ENCODE measurements at regions not wholly inside any gene's neighbourhood (a gene's known extent, or its start where the extent isn't known, plus 50 kb on each side); places are given as distances from the start of the nearest gene placed in this dataset.

GRCh38 chr14:85288041-85288440 is 241.9 kb upstream of the FLRT2 start:
- H3K27me3 ChIP-seq (ENCODE audit: control insufficient read depth in 2 of 2, insufficient read depth in 2 of 2, low read length in 2 of 2), result no peaks in the 10 kb centered on the region
- no peaks in the 10 kb centered on the region for H3K36me3 ChIP-seq (ENCODE audit: control insufficient read depth in 2 of 2, extremely low read depth in 1 of 2, insufficient read depth in 2 of 2, low read length in 2 of 2)
- no peak overlapping the region for H3K4me2 ChIP-seq (ENCODE audit: insufficient read depth, low read length)
- no peak overlapping the region for H3K4me3 ChIP-seq (replicated peaks in 1 of 3; ENCODE audit: insufficient read depth in 1 of 3, low read depth in 1 of 3, low read length in 3 of 3)
- no peaks in the 10 kb centered on the region for H3K9me1 ChIP-seq (replicated peaks; ENCODE audit: control insufficient read depth, extremely low read depth, insufficient read depth, low read length)
- TF ChIP-seq CTCF (IDR thresholded peaks at IDR 0.05; ENCODE audit: extremely low read depth in 1 of 2, insufficient read depth in 1 of 2, low read depth in 1 of 2, low read length in 2 of 2), result no peak
- no peak for TF ChIP-seq FOS (IDR thresholded peaks at IDR 0.05; ENCODE audit: borderline replicate concordance, insufficient read depth, low read length)
- TF ChIP-seq POLR2A (IDR thresholded peaks at IDR 0.05; ENCODE audit: low read depth, low read length), result no peak
- no peak for TF ChIP-seq JUN (IDR thresholded peaks at IDR 0.05; ENCODE audit: borderline replicate concordance, insufficient read depth, insufficient read length, low read depth)
- TF ChIP-seq MAX (IDR thresholded peaks at IDR 0.05; ENCODE audit: insufficient read depth, insufficient read length), result no peak
- TF ChIP-seq GATA2 (IDR thresholded peaks at IDR 0.05; ENCODE audit: insufficient read depth, insufficient read length, low read depth, low read length), result no peak
- TF ChIP-seq MYC (IDR thresholded peaks at IDR 0.05; ENCODE audit: low read depth, low read length), result no peak
- no peak for TF ChIP-seq POLR2AphosphoS5 (IDR thresholded peaks at IDR 0.05; ENCODE audit: insufficient read depth, low read depth, low read length)
- no peaks in the 10 kb centered on the region for H4K20me1 ChIP-seq (replicated peaks; ENCODE audit: control insufficient read depth, extremely low read depth, insufficient read depth, low read length)
- DNase-seq (ENCODE audit: low read depth, low spot score), result no peak
- no peak overlapping the region for H2AFZ ChIP-seq (ENCODE audit: low read depth, low read length)
- intact Hi-C loops (cut with micrococcal nuclease) (no loop called here), dilution Hi-C loops (cut with MboI; ENCODE audit: extremely low pct_ligation_motif_present, low sequenced_read_pairs) (no loop called here)
- BruUV-seq (replicated peaks), result no TSS peak
- POLR2A ChIA-PET, result no interaction called here
- H3K9me3 ChIP-seq (replicated peaks; ENCODE audit: control insufficient read depth, insufficient read depth, low read length), result no peaks in the 10 kb centered on the region
- no peak overlapping the region for H3K27ac ChIP-seq (ENCODE audit: insufficient read depth, low read depth, low read length)
- CTCF ChIA-PET, result no interaction called here
- no peaks in the 10 kb centered on the region for H3K4me1 ChIP-seq (ENCODE audit: control insufficient read depth, extremely low read depth, insufficient read depth, low read length)
- no peak for FAIRE-seq
- H3K79me2 ChIP-seq (ENCODE audit: control insufficient read depth, insufficient read depth, low read length), result no peaks in the 10 kb centered on the region
- H3K9ac ChIP-seq (replicated peaks; ENCODE audit: extremely low read depth, insufficient read depth, low read length), result no peak overlapping the region
